OCI-LY1 (cell line): ENCODE measurements at regions not wholly inside any gene's neighbourhood (a gene's known extent, or its start where the extent isn't known, plus 50 kb on each side); places are given as distances from the start of the nearest gene placed in this dataset.

Experiments
- H2AFZ ChIP-seq: fragments of 200-600 bp; sonication (generic), shearing (Covaris generic); 2 replicates; pipeline ENCODE4 v1.6.0; 2014; ENCODE audit warnings: antibody characterized with exemption, mild to moderate bottlenecking, low read length
- H3F3A ChIP-seq: fragments of 200-600 bp; sonication (generic), shearing (Covaris generic); 2 replicates; pipeline ENCODE4 v1.6.0; 2014; ENCODE audit warnings: mild to moderate bottlenecking, antibody characterized with exemption, low read length, moderate library complexity; ENCODE audit not compliant: insufficient read depth
- H3K27ac ChIP-seq: fragments of 200-600 bp; sonication (generic); 2 replicates; pipeline ENCODE4 v1.5.1; 2014; ENCODE audit warnings: low read length, mixed run types, mild to moderate bottlenecking, low read depth; ENCODE audit not compliant: poor library complexity, severe bottlenecking
- H3K27me3 ChIP-seq: fragments of 200-600 bp; sonication (generic); 2 replicates; pipeline ENCODE4 v1.6.0; 2014; ENCODE audit warnings: antibody characterized with exemption, mild to moderate bottlenecking, low read length, moderate library complexity; ENCODE audit not compliant: insufficient read depth
- H3K36me3 ChIP-seq: fragments of 200-600 bp; sonication (generic); 2 replicates; pipeline ENCODE4 v1.6.1; 2014; ENCODE audit warnings: mild to moderate bottlenecking, antibody characterized with exemption, low read length, moderate library complexity, mixed read lengths; ENCODE audit not compliant: insufficient read depth
- H3K4me1 ChIP-seq: fragments of 200-600 bp; sonication (generic); 2 replicates; pipeline ENCODE4 v1.5.1; 2014; ENCODE audit warnings: mild to moderate bottlenecking, low read length, moderate library complexity; ENCODE audit not compliant: insufficient read depth, severe bottlenecking
- H3K4me2 ChIP-seq: fragments of 200-600 bp; sonication (generic), shearing (Covaris generic); 2 replicates; pipeline ENCODE4 v1.6.1; 2014; ENCODE audit warnings: low read length
- H3K4me3 ChIP-seq: fragments of 200-600 bp; sonication (generic); 2 replicates; pipeline ENCODE4 v1.5.1; 2014; ENCODE audit warnings: low read length, low read depth, mild to moderate bottlenecking, mixed read lengths; ENCODE audit not compliant: poor library complexity, severe bottlenecking
- H3K79me2 ChIP-seq: fragments of 200-600 bp; shearing (Covaris generic); 2 replicates; pipeline ENCODE4 v1.6.1; 2016; ENCODE audit warnings: mixed run types, low read length, mixed read lengths; ENCODE audit not compliant: insufficient read depth
- H3K9ac ChIP-seq: fragments of 200-600 bp; sonication (generic), shearing (Covaris generic); 2 replicates; pipeline ENCODE4 v1.6.1; 2014; ENCODE audit warnings: mild to moderate bottlenecking, low read length, mixed read lengths
- H3K9me2 ChIP-seq: fragments of 200-600 bp; sonication (generic), shearing (Covaris generic); 2 replicates; pipeline ENCODE4 v1.6.1; 2014; ENCODE audit warnings: low read depth, mild to moderate bottlenecking, low read length, mixed read lengths
- H3K9me3 ChIP-seq: fragments of 200-600 bp; shearing (Covaris generic); 2 replicates; pipeline ENCODE4 v1.6.1; 2014; ENCODE audit warnings: low read length, mixed read lengths
- H4K20me1 ChIP-seq: fragments of 200-600 bp; sonication (generic), shearing (Covaris generic); 2 replicates; pipeline ENCODE4 v1.6.0; 2016; ENCODE audit warnings: mild to moderate bottlenecking, low read length; ENCODE audit not compliant: insufficient read depth
- CTCF ChIP-seq: fragments of 200-600 bp; sonication (generic), shearing (Covaris generic); IDR thresholded peaks from 2 replicates; pipeline ENCODE4 v1.5.1; 2017; ENCODE audit warnings: mild to moderate bottlenecking, antibody characterized with exemption, low read length, moderate library complexity, mixed read lengths
- EZH2 ChIP-seq: fragments of 200-600 bp; sonication (generic), shearing (Covaris generic); IDR thresholded peaks from 2 replicates; pipeline ENCODE4 v1.8.0; 2017; ENCODE audit warnings: borderline replicate concordance, mixed run types, mild to moderate bottlenecking, antibody characterized with exemption, low read length, moderate library complexity, mixed read lengths

DNA sequence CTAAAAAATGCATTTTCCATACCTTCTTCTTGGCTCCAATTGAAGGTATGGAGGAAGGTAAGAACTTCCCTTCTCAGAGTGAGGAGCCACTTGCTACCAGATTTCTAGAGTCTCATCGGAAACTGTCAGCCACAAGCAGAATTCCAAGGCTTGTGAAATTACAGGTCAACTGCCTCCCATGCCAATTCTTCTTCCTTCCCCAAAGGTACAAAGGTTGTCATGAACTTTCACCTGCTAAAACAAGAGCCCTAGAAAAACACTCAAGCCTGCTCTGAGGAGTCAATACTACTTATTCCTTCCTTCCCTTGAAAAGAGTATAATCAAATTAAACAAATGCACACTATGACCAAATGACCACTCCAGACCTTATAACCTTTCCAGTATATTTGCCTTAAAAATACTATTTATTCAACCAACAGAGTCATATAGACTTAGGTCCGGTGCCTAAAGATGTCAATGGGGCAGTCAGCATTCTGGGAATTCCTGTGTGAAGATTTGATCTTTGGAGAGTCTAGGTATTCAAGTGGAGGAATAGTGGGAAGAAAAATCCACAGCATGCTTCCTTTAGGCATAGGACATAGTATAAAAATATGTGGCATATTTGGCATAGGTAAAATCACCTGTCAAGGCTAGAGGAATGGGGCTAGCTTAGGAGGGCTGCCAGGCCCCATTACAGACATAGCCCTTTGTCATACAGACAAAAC lies 539.3 kb downstream of the LIG4 start:
- no peak overlapping the region for H2AFZ ChIP-seq
- no peaks in the 10 kb centered on the region for H3K9me3 ChIP-seq
- no peaks in the 10 kb centered on the region for H3K79me2 ChIP-seq
- TF ChIP-seq EZH2 (no peak), CTCF (no peak)
- H3K4me1 ChIP-seq, result no peaks in the 10 kb centered on the region
- no peak overlapping the region for H3K27ac ChIP-seq
- no peaks in the 10 kb centered on the region for H3F3A ChIP-seq
- H3K4me3 ChIP-seq, result no peak overlapping the region
- no peaks in the 10 kb centered on the region for H3K36me3 ChIP-seq
- no peaks in the 10 kb centered on the region for H3K27me3 ChIP-seq
- H3K9me2 ChIP-seq, result no peaks in the 10 kb centered on the region
- H3K9ac ChIP-seq, result no peak overlapping the region
- no peaks in the 10 kb centered on the region for H4K20me1 ChIP-seq
- no peak overlapping the region for H3K4me2 ChIP-seq

- H3K27me3 ChIP-seq, result no peaks in the 10 kb centered on the region
- no peaks in the 10 kb centered on the region for H3K36me3 ChIP-seq
- no peaks in the 10 kb centered on the region for H4K20me1 ChIP-seq
- H3K79me2 ChIP-seq, result no peaks in the 10 kb centered on the region
- no peaks in the 10 kb centered on the region for H3K4me1 ChIP-seq
- H3K9ac ChIP-seq, result no peak overlapping the region
- no peak overlapping the region for H3K27ac ChIP-seq
- no peak overlapping the region for H3K4me2 ChIP-seq
- H3K4me3 ChIP-seq, result no peak overlapping the region
- TF ChIP-seq EZH2 (no peak), CTCF (no peak)
- no peaks in the 10 kb centered on the region for H3K9me3 ChIP-seq
- H3F3A ChIP-seq, result no peaks in the 10 kb centered on the region
- no peaks in the 10 kb centered on the region for H3K9me2 ChIP-seq
- H2AFZ ChIP-seq, result no peak overlapping the region
Measured at GRCh38 chr13:107669391-107669993, 545.8 kb downstream of the LIG4 start.

GRCh38 chr13:107665926-107666458 lies 549.3 kb downstream of the LIG4 start:
- no peaks in the 10 kb centered on the region for H3K9me3 ChIP-seq
- H3K27me3 ChIP-seq, result no peaks in the 10 kb centered on the region
- no peak overlapping the region for H3K4me3 ChIP-seq
- TF ChIP-seq EZH2 (no peak), CTCF (no peak)
- H3F3A ChIP-seq, result no peaks in the 10 kb centered on the region
- H3K36me3 ChIP-seq, result no peaks in the 10 kb centered on the region
- H3K9ac ChIP-seq, result no peak overlapping the region
- H3K4me1 ChIP-seq, result no peaks in the 10 kb centered on the region
- H3K4me2 ChIP-seq, result no peak overlapping the region
- H2AFZ ChIP-seq, result no peak overlapping the region
- no peaks in the 10 kb centered on the region for H4K20me1 ChIP-seq
- no peak overlapping the region for H3K27ac ChIP-seq
- H3K9me2 ChIP-seq, result no peaks in the 10 kb centered on the region
- H3K79me2 ChIP-seq, result no peaks in the 10 kb centered on the region
